ENCODE measurements at regions not wholly inside any gene's neighbourhood (a gene's known extent, or its start where the extent isn't known, plus 50 kb on each side); places are given as distances from the start of the nearest gene placed in this dataset.

GRCh38 chr9:117938086-117938485 lies 233.9 kb downstream of the TLR4 start:
- TF ChIP-seq CTCF (conservative IDR thresholded peaks at IDR 0.05 in 1 of 2, IDR thresholded peaks at IDR 0.05 in 1 of 2; ENCODE audit: low read depth in 1 of 2, low read length in 2 of 2) = no peak
- TF ChIP-seq EZH2 (IDR thresholded peaks at IDR 0.05; ENCODE audit: low read length, missing control alignments) = no peak
